ENCODE measurements at regions not wholly inside any gene's neighbourhood (a gene's known extent, or its start where the extent isn't known, plus 50 kb on each side); places are given as distances from the start of the nearest gene placed in this dataset.
"Not testable (repeated sequence)": the region's sequence is repeated elsewhere in the genome, so short reads cannot be mapped to it uniquely, and the experiment has no call there.

GRCh38 chr2:198279026-198279425 lies 474.6 kb downstream of the PLCL1 start:
- no peak for DNase-seq

- no peak for DNase-seq
Observed at GRCh38 chr2:198277181-198277580, 472.8 kb downstream of the PLCL1 start.

GRCh38 chr2:198273660-198274059 lies 469.3 kb downstream of the PLCL1 start:
- DNase-seq, result no peak

GRCh38 chr2:198270157-198270556 lies 465.8 kb downstream of the PLCL1 start:
- not testable (repeated sequence) for DNase-seq

- no peak for DNase-seq
Observed at GRCh38 chr2:198268519-198268918, 464.1 kb downstream of the PLCL1 start.

GRCh38 chr2:198259496-198259895 lies 455.1 kb downstream of the PLCL1 start:
- no peak for DNase-seq

GRCh38 chr2:198254536-198255090 lies 450.2 kb downstream of the PLCL1 start:
- no peak for DNase-seq

- no peak for DNase-seq
Observed at GRCh38 chr2:198253995-198254394, 449.6 kb downstream of the PLCL1 start.

GRCh38 chr2:198252472-198252871 lies 448.1 kb downstream of the PLCL1 start:
- DNase-seq, result no peak

- no peak for DNase-seq
Observed at GRCh38 chr2:198242093-198242492, 437.7 kb downstream of the PLCL1 start.

GRCh38 chr2:198238429-198238828 lies 434.0 kb downstream of the PLCL1 start:
- DNase-seq, result no peak

- DNase-seq, result no peak
Observed at GRCh38 chr2:198236338-198236737, 431.9 kb downstream of the PLCL1 start.

GRCh38 chr2:198232281-198232680 lies 427.9 kb downstream of the PLCL1 start:
- no peak for DNase-seq

GRCh38 chr2:198231562-198231961 lies 427.2 kb downstream of the PLCL1 start:
- no peak for DNase-seq

GRCh38 chr2:198220763-198221610 lies 416.6 kb downstream of the PLCL1 start:
- DNase-seq, result no peak

- DNase-seq, result no peak
Observed at GRCh38 chr2:198219292-198219691, 414.9 kb downstream of the PLCL1 start.

- no peak for DNase-seq
Observed at GRCh38 chr2:198214114-198214596, 409.8 kb downstream of the PLCL1 start.

GRCh38 chr2:198213253-198213652 lies 408.9 kb downstream of the PLCL1 start:
- DNase-seq, result no peak

- no peak for DNase-seq
Observed at GRCh38 chr2:198211706-198212105, 407.3 kb downstream of the PLCL1 start.

GRCh38 chr2:198203336-198204069 lies 399.1 kb downstream of the PLCL1 start:
- DNase-seq, result no peak
